Breast epithelium (tissue), 4 donors: ENCODE measurements at regions not wholly inside any gene's neighbourhood (a gene's known extent, or its start where the extent isn't known, plus 50 kb on each side); places are given as distances from the start of the nearest gene placed in this dataset.

Source experiments
- DNase-seq, 2 donors: peaks; one replicate each; pipeline ENCODE4 v3.0.0-alpha.2; 2019; ENCODE audit warnings: low spot score in 2 of 2
- H3K27ac ChIP-seq, 2 donors: fragments of 200-600 bp; sonication (generic) in 1 of 2; one replicate each; pipeline ENCODE4 v1.5.1; 2016 to 2019; ENCODE audit warnings: mild to moderate bottlenecking in 1 of 2
- H3K27me3 ChIP-seq, 2 donors: fragments of 200-600 bp; sonication (generic) in 1 of 2; one replicate each; pipeline versions ENCODE4 v1.5.1 to v1.6.0; 2017 to 2019; ENCODE audit warnings: control low read depth in 1 of 2, mild to moderate bottlenecking in 1 of 2
- H3K36me3 ChIP-seq: fragments of 200-600 bp; one replicate; pipeline ENCODE4 v1.5.1; 2019
- H3K4me1 ChIP-seq, 2 donors: fragments of 200-600 bp; sonication (generic); one replicate each; pipeline ENCODE4 v1.5.1; 2016 to 2019; ENCODE audit warnings: control low read depth in 1 of 2
- H3K4me3 ChIP-seq, 3 donors: fragments of 200-600 bp; sonication (generic); 1 replicate in 2 of 3; 2 replicates in 1 of 3; pipeline ENCODE4 v1.5.1; 2016 to 2019; ENCODE audit warnings: mild to moderate bottlenecking in 3 of 3, moderate library complexity in 2 of 3
- H3K9me3 ChIP-seq, 2 donors: fragments of 200-600 bp; sonication (generic) in 1 of 2; one replicate each; pipeline ENCODE4 v1.5.1; 2016 to 2019; ENCODE audit warnings: control low read depth in 1 of 2
- CTCF ChIP-seq, 3 donors: fragments of 450-650 bp; IDR thresholded peaks; one replicate each; pipeline ENCODE4 v1.5.1; 2016 to 2017; ENCODE audit warnings: antibody characterized with exemption in 3 of 3, mild to moderate bottlenecking in 3 of 3, moderate library complexity in 3 of 3
- POLR2A ChIP-seq: fragments of 450-650 bp; IDR thresholded peaks from one replicate; pipeline ENCODE4 v1.6.1; 2016; ENCODE audit warnings: antibody characterized with exemption, mild to moderate bottlenecking, moderate library complexity
- POLR2AphosphoS5 ChIP-seq, 3 donors: sonication (generic); formaldehyde crosslinking; IDR thresholded peaks; one replicate each; pipeline ENCODE4 v1.6.1; 2017; ENCODE audit warnings: antibody characterized with exemption in 3 of 3
- intact Hi-C: fragments of 100-400 bp; cut with DNase I; formaldehyde crosslinking; loops from one replicate; pipeline ENCODE4 v1.15.1; 2023; ENCODE audit warnings: low total_unique reads

- intact Hi-C loops: loop anchor here (10.0 kb wide), 1 partner anchor 683 kb away; no protein-coding TSS in a partner anchor
- H3K4me3 ChIP-seq: no peak overlapping the region
- H3K9me3 ChIP-seq: no peaks in the 10 kb centered on the region
- H3K4me1 ChIP-seq: no peaks in the 10 kb centered on the region
- no peaks in the 10 kb centered on the region for H3K36me3 ChIP-seq
- H3K27me3 ChIP-seq: peaks cover 0 to 8% of the 10 kb centered on the region in 2 donors
- no peak overlapping the region for H3K27ac ChIP-seq
- no peak for DNase-seq
- TF ChIP-seq POLR2AphosphoS5 (IDR thresholded peaks at IDR 0.05) (no peak), POLR2A (no peak), CTCF (IDR thresholded peaks at IDR 0.05) (no peak)
These were observed 76.7 kb upstream of the SEPTIN5 start for GRCh38 chr22:19637408-19638281.

- no peak for DNase-seq
- H3K36me3 ChIP-seq: no peaks in the 10 kb centered on the region
- TF ChIP-seq POLR2AphosphoS5 (IDR thresholded peaks at IDR 0.05) (no peak), CTCF (IDR thresholded peaks at IDR 0.05) (no peak), POLR2A (no peak)
- peaks cover 0 to 8% of the 10 kb centered on the region in 2 donors for H3K27me3 ChIP-seq
- no peak overlapping the region for H3K27ac ChIP-seq
- no peak overlapping the region for H3K4me3 ChIP-seq
- H3K9me3 ChIP-seq: no peaks in the 10 kb centered on the region
- intact Hi-C loops: loop anchor here (10.0 kb wide), 1 partner anchor 684 kb away; no protein-coding TSS in a partner anchor
- H3K4me1 ChIP-seq: no peaks in the 10 kb centered on the region
These were observed 75.9 kb upstream of the SEPTIN5 start for GRCh38 chr22:19638282-19639015.

- intact Hi-C loops: loop anchor here (10.0 kb wide), 1 partner anchor 685 kb away; no protein-coding TSS in a partner anchor
- no peaks in the 10 kb centered on the region for H3K4me1 ChIP-seq
- no peak for TF ChIP-seq POLR2A
- TF ChIP-seq CTCF (IDR thresholded peaks at IDR 0.05): no peak
- TF ChIP-seq POLR2AphosphoS5 (IDR thresholded peaks at IDR 0.05): no peak
These were observed 74.6 kb upstream of the SEPTIN5 start for GRCh38 chr22:19639610-19640135.

GRCh38 chr22:19640306-19640705, 74.0 kb upstream of the SEPTIN5 start:
- no peaks in the 10 kb centered on the region for H3K36me3 ChIP-seq
- TF ChIP-seq CTCF (IDR thresholded peaks at IDR 0.05): no peak
- TF ChIP-seq POLR2A: no peak
- no peak for TF ChIP-seq POLR2AphosphoS5 (IDR thresholded peaks at IDR 0.05)
- no peak for DNase-seq
- H3K4me3 ChIP-seq: no peak overlapping the region
- H3K27me3 ChIP-seq: peaks cover 0 to 15% of the 10 kb centered on the region in 2 donors
- no peaks in the 10 kb centered on the region for H3K4me1 ChIP-seq
- no peak overlapping the region for H3K27ac ChIP-seq
- no peaks in the 10 kb centered on the region for H3K9me3 ChIP-seq
- intact Hi-C loops: no loop called here

More at GRCh38 chr22:19639610-19640135, 74.6 kb upstream of the SEPTIN5 start:
- no peaks in the 10 kb centered on the region for H3K9me3 ChIP-seq
- H3K27me3 ChIP-seq: peaks cover 0 to 8% of the 10 kb centered on the region in 2 donors
- H3K27ac ChIP-seq: no peak overlapping the region
- H3K4me3 ChIP-seq: no peak overlapping the region
- H3K36me3 ChIP-seq: no peaks in the 10 kb centered on the region
- no peak for DNase-seq
